ENCODE measurements at regions not wholly inside any gene's neighbourhood (a gene's known extent, or its start where the extent isn't known, plus 50 kb on each side); places are given as distances from the start of the nearest gene placed in this dataset.
"Not testable (repeated sequence)": the region's sequence is repeated elsewhere in the genome, so short reads cannot be mapped to it uniquely, and the experiment has no call there.

- CTCF ChIA-PET; H3K27me3 ChIP-seq (replicated peaks in 1 of 2; ENCODE audit: control insufficient read depth in 2 of 2, insufficient read depth in 2 of 2, low read length in 1 of 2); H4K20me1 ChIP-seq (ENCODE audit: control insufficient read depth, insufficient read depth); H3K4me1 ChIP-seq (ENCODE audit: control insufficient read depth, insufficient read depth, low read length); H3K9me3 ChIP-seq (replicated peaks; ENCODE audit: control insufficient read depth, insufficient read depth, low read length); DNase-seq (ENCODE audit: low read depth, low spot score); FAIRE-seq; SMC1A ChIA-PET (ENCODE audit: uncharacterized antibody, unreplicated experiment); POLR2A ChIA-PET; H3K9ac ChIP-seq (ENCODE audit: control insufficient read depth, insufficient read depth, low read length); ATAC-seq; H3K27ac ChIP-seq (ENCODE audit: control insufficient read depth, insufficient read depth); H3K4me3 ChIP-seq; RAD21 ChIA-PET (ENCODE audit: unreplicated experiment); H3K79me2 ChIP-seq (ENCODE audit: control insufficient read depth, insufficient read depth, low read length); H2AFZ ChIP-seq (ENCODE audit: control insufficient read depth, low read depth, low read length); H3K4me2 ChIP-seq (ENCODE audit: control insufficient read depth, insufficient read depth); BruUV-seq (replicated peaks); H3K36me3 ChIP-seq (ENCODE audit: control insufficient read depth in 2 of 2, insufficient read depth in 2 of 2, low read length in 1 of 2); intact Hi-C loops (cut with micrococcal nuclease; ENCODE audit: unreplicated experiment); in situ Hi-C loops (cut with MboI): not testable (repeated sequence)
- WGBS (ENCODE audit: insufficient coverage, insufficient replicate concordance, low lambda C conversion rate, missing lambda C conversion rate): 19% methylated on average over 8 of the region's 8 CpGs
Observed at GRCh38 chr15:24488164-24488907, 187.2 kb upstream of the NPAP1 start.

- H3K4me3 ChIP-seq; SMC1A ChIA-PET (ENCODE audit: uncharacterized antibody, unreplicated experiment); ATAC-seq; H3K79me2 ChIP-seq (ENCODE audit: control insufficient read depth, insufficient read depth, low read length); H3K27ac ChIP-seq (ENCODE audit: control insufficient read depth, insufficient read depth); POLR2A ChIA-PET; H4K20me1 ChIP-seq (ENCODE audit: control insufficient read depth, insufficient read depth); CTCF ChIA-PET; DNase-seq (ENCODE audit: low read depth, low spot score); H3K4me1 ChIP-seq (ENCODE audit: control insufficient read depth, insufficient read depth, low read length); H2AFZ ChIP-seq (ENCODE audit: control insufficient read depth, low read depth, low read length); FAIRE-seq; H3K4me2 ChIP-seq (ENCODE audit: control insufficient read depth, insufficient read depth); H3K27me3 ChIP-seq (replicated peaks in 1 of 2; ENCODE audit: control insufficient read depth in 2 of 2, insufficient read depth in 2 of 2, low read length in 1 of 2); in situ Hi-C loops (cut with MboI); RAD21 ChIA-PET (ENCODE audit: unreplicated experiment); intact Hi-C loops (cut with micrococcal nuclease; ENCODE audit: unreplicated experiment); H3K9me3 ChIP-seq (replicated peaks; ENCODE audit: control insufficient read depth, insufficient read depth, low read length); H3K9ac ChIP-seq (ENCODE audit: control insufficient read depth, insufficient read depth, low read length); H3K36me3 ChIP-seq (ENCODE audit: control insufficient read depth in 2 of 2, insufficient read depth in 2 of 2, low read length in 1 of 2); BruUV-seq (replicated peaks): not testable (repeated sequence)
- 40% methylated on average over 11 of the region's 11 CpGs for WGBS (ENCODE audit: insufficient coverage, insufficient replicate concordance, low lambda C conversion rate, missing lambda C conversion rate)
Observed at GRCh38 chr15:24505216-24505615, 170.4 kb upstream of the NPAP1 start.

DNA sequence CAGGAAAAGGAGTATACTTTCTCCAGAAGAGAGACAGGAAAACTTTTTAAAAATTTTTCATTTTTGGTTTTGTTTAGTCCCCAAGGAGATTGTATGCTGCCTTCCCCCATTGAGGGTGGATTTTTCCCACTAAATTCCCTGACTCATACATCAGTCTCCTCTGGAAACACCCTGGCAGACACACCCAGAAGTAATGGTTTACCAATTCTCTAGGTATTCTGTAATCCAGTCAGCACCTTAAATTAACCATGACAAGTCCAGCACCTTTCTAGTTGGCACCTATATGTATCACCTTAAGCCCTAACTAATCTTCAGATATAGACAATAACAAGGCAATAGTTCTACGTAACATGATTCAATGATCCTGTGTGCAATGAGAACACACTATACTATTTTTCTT is 165.9 kb upstream of the NPAP1 start:
- H4K20me1 ChIP-seq (ENCODE audit: control insufficient read depth, insufficient read depth); H3K4me3 ChIP-seq; SMC1A ChIA-PET (ENCODE audit: uncharacterized antibody, unreplicated experiment); DNase-seq (ENCODE audit: low read depth, low spot score); H3K4me1 ChIP-seq (ENCODE audit: control insufficient read depth, insufficient read depth, low read length); H3K27me3 ChIP-seq (replicated peaks in 1 of 2; ENCODE audit: control insufficient read depth in 2 of 2, insufficient read depth in 2 of 2, low read length in 1 of 2); intact Hi-C loops (cut with micrococcal nuclease; ENCODE audit: unreplicated experiment); H2AFZ ChIP-seq (ENCODE audit: control insufficient read depth, low read depth, low read length); BruUV-seq (replicated peaks); in situ Hi-C loops (cut with MboI); ATAC-seq; H3K36me3 ChIP-seq (ENCODE audit: control insufficient read depth in 2 of 2, insufficient read depth in 2 of 2, low read length in 1 of 2); CTCF ChIA-PET; POLR2A ChIA-PET; H3K27ac ChIP-seq (ENCODE audit: control insufficient read depth, insufficient read depth); H3K4me2 ChIP-seq (ENCODE audit: control insufficient read depth, insufficient read depth); RAD21 ChIA-PET (ENCODE audit: unreplicated experiment); H3K9me3 ChIP-seq (replicated peaks; ENCODE audit: control insufficient read depth, insufficient read depth, low read length); H3K9ac ChIP-seq (ENCODE audit: control insufficient read depth, insufficient read depth, low read length); FAIRE-seq; H3K79me2 ChIP-seq (ENCODE audit: control insufficient read depth, insufficient read depth, low read length): not testable (repeated sequence)
- WGBS (ENCODE audit: insufficient coverage, insufficient replicate concordance, low lambda C conversion rate, missing lambda C conversion rate): 42% methylated on average over 1 of the region's 1 CpG

- H3K27ac ChIP-seq (ENCODE audit: control insufficient read depth, insufficient read depth); RAD21 ChIA-PET (ENCODE audit: unreplicated experiment); H3K4me3 ChIP-seq; H3K9ac ChIP-seq (ENCODE audit: control insufficient read depth, insufficient read depth, low read length); H3K9me3 ChIP-seq (replicated peaks; ENCODE audit: control insufficient read depth, insufficient read depth, low read length); H3K36me3 ChIP-seq (ENCODE audit: control insufficient read depth in 2 of 2, insufficient read depth in 2 of 2, low read length in 1 of 2); in situ Hi-C loops (cut with MboI); H4K20me1 ChIP-seq (ENCODE audit: control insufficient read depth, insufficient read depth); DNase-seq (ENCODE audit: low read depth, low spot score); H3K27me3 ChIP-seq (replicated peaks in 1 of 2; ENCODE audit: control insufficient read depth in 2 of 2, insufficient read depth in 2 of 2, low read length in 1 of 2); FAIRE-seq; H3K79me2 ChIP-seq (ENCODE audit: control insufficient read depth, insufficient read depth, low read length); ATAC-seq; POLR2A ChIA-PET; H3K4me2 ChIP-seq (ENCODE audit: control insufficient read depth, insufficient read depth); H2AFZ ChIP-seq (ENCODE audit: control insufficient read depth, low read depth, low read length); BruUV-seq (replicated peaks); H3K4me1 ChIP-seq (ENCODE audit: control insufficient read depth, insufficient read depth, low read length); CTCF ChIA-PET; SMC1A ChIA-PET (ENCODE audit: uncharacterized antibody, unreplicated experiment); intact Hi-C loops (cut with micrococcal nuclease; ENCODE audit: unreplicated experiment): not testable (repeated sequence)
- 51% methylated on average over 3 of the region's 3 CpGs for WGBS (ENCODE audit: insufficient coverage, insufficient replicate concordance, low lambda C conversion rate, missing lambda C conversion rate)
Observed at GRCh38 chr15:24511598-24511997, 164.0 kb upstream of the NPAP1 start.

Measured in GM12878 (cell line).